ENCODE measurements at regions not wholly inside any gene's neighbourhood (a gene's known extent, or its start where the extent isn't known, plus 50 kb on each side); places are given as distances from the start of the nearest gene placed in this dataset.

DNA sequence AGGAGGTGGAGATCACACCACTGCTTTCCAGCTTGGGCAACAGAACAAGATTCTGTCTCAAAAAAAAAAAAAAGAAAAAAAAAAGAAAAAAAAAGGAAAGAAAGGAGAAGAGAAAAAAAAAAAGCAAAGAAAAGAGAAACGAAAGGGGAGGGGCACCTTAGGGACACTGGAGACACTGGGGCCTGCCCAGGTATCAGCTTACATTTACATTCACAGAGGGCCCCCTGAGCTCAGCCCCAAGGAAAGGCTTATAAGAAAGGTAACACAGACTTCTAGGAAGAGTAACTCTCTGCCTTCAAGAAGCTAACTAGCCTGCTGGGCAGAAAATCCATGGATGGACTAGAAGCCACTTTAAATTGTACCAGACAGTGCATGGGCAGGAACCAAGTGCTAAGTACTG is 108.8 kb downstream of the NPY start:
- TF ChIP-seq CTCF (IDR thresholded peaks at IDR 0.05 in 4 of 5, conservative IDR thresholded peaks at IDR 0.05 in 1 of 5) (no peak), POLR2A (IDR thresholded peaks at IDR 0.05) (no peak)

Measured in gastrocnemius medialis (tissue), 4 donors.